Suppressor macrophage treated with lipopolysaccharide for 1 hour (primary cell): ENCODE measurements at regions not wholly inside any gene's neighbourhood (a gene's known extent, or its start where the extent isn't known, plus 50 kb on each side); places are given as distances from the start of the nearest gene placed in this dataset.
"Not testable (repeated sequence)": the region's sequence is repeated elsewhere in the genome, so short reads cannot be mapped to it uniquely, and the experiment has no call there.

Experiments used
- DNase-seq, 3 donors: peaks; one replicate each; pipeline ENCODE4 v3.0.0-alpha.2; 2020 to 2022

- peak; percentile 25 to 82 (median 49) for DNase-seq
Measured at GRCh38 chr18:10252494-10252893, 201.9 kb upstream of the APCDD1 start.

- DNase-seq: peak; percentile 29 to 63 (median 47)
Measured at GRCh38 chr18:10252952-10253705, 201.3 kb upstream of the APCDD1 start.

DNA sequence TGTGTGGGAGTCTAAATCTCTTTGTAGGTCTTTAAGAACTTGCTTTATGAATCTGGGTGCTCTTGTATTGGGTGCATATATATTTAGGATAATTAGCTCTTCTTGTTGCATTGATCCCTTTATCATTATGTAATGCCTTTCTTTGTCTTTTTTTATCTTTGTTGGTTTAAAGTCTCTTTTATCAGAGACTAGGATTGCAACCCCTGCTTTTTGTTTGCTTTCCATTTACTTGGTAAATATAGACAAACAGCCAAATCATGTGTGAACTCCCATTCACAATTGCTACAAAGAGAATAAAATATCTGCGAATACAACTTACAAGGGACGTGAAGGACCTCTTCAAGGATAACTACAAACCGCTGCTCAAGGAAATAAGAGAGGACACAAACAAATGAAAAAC is 198.2 kb upstream of the APCDD1 start:
- not testable (repeated sequence) for DNase-seq

- peak; percentile 31 to 68 (median 61) for DNase-seq
Measured at GRCh38 chr18:10258836-10259474, 195.5 kb upstream of the APCDD1 start.

GRCh38 chr18:10259901-10260300 is 194.5 kb upstream of the APCDD1 start:
- DNase-seq: no peak

DNA sequence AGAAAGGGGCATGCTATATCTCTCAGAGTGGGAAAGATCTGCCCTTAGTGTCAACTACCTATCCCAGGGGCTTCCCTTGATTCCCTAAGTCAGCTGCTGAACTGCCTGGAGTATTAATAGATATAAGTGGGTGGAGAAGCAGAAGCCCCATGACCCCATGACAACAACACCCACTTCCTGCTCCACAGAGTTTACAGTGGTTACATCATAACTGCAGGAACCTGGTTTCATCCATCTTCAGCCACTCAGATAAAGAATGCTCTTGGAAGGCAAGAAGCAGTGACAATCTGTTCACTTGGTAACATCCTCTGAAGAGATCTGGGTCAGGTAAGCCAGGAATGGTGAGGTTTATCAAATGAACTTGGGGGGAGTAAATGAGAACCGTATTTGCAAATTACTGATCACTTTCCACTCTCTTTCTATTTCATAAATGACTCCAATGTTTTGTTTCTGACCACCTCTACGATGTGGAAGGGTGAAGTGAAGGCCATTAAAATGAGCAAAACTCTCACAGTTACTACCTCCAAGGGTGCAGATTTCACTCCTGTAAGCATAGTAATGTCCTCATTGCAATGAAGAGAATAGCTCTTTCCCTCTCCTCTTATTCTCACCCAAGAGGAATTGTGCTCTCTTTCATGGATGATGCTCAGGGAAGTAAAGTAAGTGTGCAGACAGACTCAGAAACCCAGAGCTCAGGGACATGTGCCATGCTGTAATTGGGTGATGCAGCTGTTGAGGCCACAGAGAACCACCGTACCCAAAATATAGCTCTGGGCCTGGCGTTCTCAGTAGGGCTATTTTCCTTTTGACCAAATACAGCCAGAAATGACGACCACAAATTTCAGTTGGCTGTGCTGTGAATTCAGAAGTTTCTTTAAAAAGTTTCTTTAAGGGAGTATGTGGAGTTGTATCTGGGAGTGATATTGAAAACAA is 192.8 kb upstream of the APCDD1 start:
- peak; percentile 81 to 84 (median 83) for DNase-seq

DNA sequence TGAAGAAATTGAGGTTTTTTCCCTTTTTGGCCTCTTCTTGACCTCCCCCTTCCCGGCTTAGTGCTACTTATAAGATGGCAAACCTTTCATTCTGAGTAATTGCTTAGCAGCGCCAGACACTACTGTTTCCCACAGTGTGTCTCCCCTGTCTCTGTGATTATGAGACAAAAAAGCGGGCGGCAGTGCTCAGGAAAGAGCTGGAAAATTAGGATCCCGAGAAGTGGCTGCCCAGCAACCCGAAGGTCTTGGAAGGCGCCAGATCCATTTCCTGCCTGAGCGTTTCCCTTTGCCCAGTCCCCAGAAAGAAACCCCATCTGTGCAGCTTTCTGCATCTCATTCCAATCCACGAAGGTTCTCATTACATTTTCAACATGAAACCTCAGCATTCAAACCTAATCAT is 191.9 kb upstream of the APCDD1 start:
- DNase-seq: no peak

GRCh38 chr18:10264260-10264659 is 190.2 kb upstream of the APCDD1 start:
- no peak for DNase-seq

DNA sequence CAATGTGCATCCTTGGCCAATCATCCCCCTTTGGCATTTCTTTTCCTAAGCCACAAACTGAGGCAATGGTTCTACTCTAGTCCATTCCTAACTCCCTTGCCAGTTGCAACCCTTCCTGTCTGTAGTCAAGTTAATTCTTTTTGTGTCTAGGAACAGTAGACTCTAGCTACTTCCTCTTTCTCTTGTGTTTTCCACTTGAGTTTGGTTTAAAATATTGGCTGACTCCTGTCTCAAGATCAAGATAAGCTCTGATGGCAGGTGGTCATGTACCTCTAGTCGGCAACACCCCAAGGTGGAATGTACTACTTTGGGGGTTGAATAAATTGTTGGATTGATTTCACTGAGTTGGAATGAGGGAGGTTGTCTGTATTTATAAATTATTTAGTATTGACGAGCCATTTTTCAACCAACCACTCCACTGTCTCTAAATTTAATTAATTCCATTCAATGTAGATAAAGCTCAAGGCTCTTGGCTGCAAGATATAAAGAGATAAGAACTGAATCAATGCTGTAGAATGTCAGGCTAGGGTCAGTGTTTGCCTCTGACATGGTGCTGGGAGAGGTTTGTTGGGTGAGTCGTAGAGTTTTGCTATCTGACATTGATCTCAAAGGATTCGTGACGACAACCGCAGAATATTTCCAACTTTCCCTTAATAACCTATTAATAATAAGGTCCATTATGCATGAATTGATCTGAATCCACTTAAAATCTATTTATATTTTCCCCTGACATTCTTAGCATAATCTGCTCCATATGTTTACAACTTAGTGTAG is 188.7 kb upstream of the APCDD1 start:
- peak in 2 of 3 donors; percentile 42 to 51 for DNase-seq

DNA sequence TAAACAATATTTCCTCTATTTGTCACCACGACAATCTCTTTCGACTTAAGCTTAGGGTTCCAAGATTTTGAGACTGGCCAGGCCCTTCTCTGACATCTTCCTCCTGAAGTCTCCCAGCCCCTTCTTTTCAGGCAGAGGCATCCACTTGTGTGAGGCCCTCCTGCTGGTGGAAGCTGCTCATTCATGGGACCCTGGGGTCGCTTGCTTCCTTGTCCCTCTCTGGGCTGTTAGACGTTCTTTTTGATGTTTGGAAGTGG is 188.2 kb upstream of the APCDD1 start:
- no peak for DNase-seq

DNA sequence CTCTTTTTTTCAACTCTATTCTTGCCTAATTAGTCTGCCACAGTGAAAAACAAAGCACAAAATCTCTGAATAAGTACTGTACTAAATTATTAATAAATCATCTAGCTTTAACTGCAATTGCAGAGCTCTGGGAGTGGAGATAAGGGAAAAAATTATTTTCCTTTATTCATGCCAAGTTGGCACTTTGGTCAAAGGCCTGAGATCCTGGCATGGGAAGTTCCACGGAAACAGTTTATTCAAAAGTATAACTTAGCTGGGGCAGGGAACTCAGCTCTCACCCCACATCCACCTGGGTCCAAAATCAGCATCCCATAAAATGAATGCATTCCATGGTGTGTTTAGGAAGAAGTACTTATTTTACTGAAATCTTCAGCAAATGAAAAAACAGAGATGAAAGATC is 185.2 kb upstream of the APCDD1 start:
- DNase-seq: no peak

DNA sequence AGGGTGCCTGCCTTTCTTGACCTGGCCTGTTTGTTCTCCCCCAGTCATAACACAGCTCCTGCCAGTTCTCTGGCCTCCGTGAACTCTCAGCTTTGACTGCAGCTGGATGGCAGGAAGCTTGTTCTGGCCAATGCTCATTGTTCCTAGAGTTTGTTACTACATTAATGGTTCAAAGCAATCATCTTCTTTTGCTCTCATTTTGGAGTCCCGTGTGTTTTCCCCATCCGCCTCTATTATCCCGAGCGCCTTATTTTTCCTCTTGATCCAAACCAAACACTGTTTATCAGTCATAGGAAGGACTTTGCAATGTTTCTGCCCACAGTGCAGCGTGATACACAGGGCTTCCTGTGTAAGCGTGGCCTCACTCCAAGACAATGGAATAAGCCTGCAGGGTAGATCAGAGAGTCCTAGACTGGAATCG is 184.3 kb upstream of the APCDD1 start:
- DNase-seq: no peak

DNA sequence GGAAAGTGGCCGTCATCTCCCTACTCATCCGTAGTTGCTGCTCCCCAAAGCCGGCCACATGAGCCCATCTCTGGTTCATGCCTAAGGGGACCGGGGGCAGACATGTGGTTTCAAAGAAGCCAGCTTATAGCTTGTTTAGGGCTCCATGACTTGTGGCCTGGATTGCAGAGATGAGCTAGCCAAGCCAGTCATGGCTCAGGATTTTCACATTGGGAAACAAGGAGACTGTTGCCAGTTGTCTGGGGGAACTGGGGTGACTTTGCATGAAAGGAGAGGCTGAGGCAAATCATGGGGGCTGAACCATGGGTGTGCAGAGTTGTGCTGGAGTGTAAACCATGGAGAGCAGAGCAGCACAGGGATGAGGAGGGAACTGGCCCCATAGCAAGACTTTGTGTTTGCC is 183.0 kb upstream of the APCDD1 start:
- DNase-seq: no peak

GRCh38 chr18:10274301-10274700 is 180.1 kb upstream of the APCDD1 start:
- no peak for DNase-seq

GRCh38 chr18:10275486-10275885 is 178.9 kb upstream of the APCDD1 start:
- peak; percentile 36 to 57 (median 43) for DNase-seq

DNA sequence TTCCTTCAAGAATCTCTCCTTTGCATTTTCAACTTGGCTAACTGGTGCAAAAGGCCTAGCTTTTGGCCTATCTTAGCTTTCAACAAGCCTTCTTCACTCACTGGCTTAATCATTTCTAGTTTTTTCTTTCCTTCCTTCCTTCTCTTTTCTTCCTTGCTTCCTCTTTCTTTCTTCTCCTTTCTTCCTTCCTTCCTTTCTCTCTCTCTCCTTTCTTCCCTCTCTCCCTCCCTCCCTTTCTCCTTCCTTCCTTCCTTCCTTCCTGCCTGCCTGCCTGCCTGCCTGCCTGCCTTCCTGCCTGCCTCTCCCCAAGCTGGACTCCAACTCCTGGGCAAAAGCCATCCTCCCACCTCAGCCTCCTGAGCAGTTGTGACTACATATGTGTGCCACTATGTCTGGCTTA is 176.2 kb upstream of the APCDD1 start:
- DNase-seq: no peak

DNA sequence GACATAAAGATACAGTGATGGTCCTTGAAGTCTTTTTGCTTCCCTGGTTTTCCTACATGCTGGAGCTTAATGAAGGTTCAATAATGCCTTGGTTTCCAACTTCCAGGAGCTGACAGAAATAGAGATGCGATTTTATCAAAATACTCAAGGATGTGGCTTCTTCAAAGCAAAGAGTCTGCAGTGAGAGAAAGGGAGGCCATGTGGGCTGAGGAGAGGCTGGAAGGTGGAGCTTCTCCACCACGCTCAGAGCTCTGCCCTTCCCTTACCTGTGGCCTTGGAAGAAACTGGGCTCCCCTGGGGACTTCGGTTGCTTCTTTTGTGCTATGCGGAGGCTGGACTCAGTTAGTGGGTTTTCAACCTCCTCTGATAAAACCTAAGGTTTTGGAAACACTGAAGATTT is 175.0 kb upstream of the APCDD1 start:
- DNase-seq: no peak

DNA sequence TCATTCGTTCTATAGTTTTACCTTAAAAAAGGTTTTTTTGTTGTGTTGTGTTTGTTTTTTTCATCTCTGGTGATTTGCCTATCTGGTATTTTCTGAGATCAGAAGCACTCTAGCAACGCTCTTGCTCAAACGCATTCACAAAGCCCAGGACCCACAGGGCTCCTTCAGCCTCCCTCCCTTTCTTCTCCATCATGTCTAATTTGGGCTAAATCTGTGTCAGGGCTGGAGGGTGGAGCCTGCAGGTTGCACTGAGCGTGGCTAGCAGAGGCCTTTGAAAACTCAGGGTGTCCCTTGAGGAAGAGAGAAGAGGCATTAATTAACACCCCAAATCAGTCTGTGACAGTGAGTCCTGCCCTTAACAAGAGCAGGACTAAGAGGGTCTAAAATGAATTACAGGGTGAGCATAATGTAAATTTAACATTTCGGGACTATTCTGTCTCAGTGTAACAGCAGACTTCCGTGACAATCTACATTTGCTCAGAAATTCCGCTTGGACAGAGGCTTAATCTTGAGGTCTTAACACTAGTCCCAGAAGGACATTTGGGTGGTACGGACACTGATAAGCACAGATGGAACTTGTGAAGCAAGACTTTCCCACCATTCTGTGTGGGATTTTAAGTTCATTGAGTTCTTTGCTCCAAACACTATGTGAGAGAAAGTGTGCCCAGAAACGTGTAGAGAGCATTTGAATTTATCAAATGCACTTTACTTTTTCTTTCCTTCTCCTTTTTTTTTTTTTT is 174.4 kb upstream of the APCDD1 start:
- DNase-seq: peak in 1 of 3 donors; percentile 13

DNA sequence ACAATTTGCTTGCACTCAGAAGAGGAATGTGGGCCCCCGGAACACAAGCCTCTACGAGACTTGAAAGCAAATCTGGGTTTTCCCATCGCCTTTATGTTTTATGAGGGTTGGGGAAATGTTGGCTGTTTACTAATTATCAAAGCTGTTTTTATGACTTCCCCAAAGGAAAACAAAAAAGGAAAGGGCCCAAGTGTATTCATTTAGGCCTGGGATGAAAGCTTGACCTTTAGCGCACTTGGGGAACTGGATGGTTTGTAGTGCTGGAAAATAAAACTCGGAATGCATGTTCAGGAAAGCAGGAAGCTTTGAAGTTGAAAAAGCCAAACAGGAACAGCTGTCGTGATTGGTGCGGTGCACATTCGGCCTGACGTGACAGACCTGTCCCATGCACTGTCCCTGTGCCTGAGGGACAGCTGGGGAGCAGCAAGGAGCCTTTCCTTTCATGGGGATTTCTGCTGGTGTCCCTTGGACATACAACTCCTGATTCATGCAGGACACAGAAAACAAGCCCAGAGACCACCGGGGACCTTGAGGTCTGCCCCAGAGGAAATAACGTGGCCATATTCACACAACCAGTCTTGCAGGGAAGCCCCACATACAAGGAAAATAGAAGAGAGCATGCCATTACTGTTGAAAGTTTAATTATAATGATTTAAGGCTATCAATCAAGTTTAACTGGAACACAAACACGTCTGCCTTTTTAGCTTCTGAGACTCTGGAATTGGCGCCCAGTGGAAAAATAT is 169.7 kb upstream of the APCDD1 start:
- DNase-seq: peak in 1 of 3 donors; percentile 17

- DNase-seq: peak; percentile 19 to 52 (median 43)
Measured at GRCh38 chr18:10285283-10285640, 169.2 kb upstream of the APCDD1 start.

DNA sequence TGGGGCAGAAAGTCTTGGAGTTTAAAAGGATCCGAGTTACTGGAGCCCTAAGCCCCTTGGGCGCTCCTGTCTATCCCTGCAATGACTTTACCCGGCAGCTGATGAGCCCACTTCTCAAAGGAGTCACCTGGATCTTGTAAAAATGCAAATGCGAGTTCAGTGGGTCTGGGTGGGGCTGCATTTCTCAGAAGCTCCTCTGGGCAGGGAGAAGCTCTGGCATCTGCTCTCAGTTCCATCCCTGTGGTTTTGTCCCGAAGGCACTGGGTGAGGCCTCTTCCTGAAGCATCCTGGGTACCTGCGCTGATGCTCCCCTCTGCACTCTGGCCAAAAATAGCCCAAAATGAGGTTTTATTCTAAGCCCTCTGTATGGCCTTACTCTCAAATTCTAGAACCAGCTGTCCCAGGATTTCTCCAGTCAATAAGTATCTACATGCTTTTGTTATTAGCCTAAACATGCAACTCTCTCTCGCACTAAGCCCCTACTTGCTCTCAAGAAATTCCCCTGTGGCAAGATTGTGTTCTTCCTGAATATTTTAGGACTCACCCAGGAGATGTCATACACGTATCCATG is 167.8 kb upstream of the APCDD1 start:
- DNase-seq: no peak
